ENCODE measurements at regions not wholly inside any gene's neighbourhood (a gene's known extent, or its start where the extent isn't known, plus 50 kb on each side); places are given as distances from the start of the nearest gene placed in this dataset.
"Not testable (repeated sequence)": the region's sequence is repeated elsewhere in the genome, so short reads cannot be mapped to it uniquely, and the experiment has no call there.

DNA sequence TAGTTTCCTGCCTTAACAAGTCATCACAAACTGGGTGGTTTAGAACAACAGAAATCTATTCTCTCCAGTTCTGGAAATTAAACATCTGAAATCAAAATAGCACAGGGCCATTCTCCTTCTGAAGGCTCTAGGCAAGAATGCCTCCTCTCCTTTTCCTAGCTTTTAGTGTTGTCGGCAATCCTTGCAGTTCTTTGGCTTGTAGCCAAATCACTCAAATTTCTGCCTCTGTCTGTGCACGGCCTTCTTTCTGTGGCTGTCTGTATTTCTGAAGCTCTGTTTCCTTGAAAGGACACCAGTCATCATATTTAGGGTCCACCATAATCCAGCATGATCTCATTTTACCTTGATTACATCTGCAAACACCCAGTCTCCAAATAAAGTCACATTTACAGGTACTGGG lies 795.5 kb downstream of the METTL15 start:
- DNase-seq (ENCODE audit: low read depth) = peak; percentile 23

- peak; percentile 48 for DNase-seq (ENCODE audit: low read depth)
These were observed 792.2 kb downstream of the METTL15 start for GRCh38 chr11:28900427-28900826.

GRCh38 chr11:28899706-28900105 lies 791.5 kb downstream of the METTL15 start:
- DNase-seq (ENCODE audit: low read depth) = peak; percentile 29

DNA sequence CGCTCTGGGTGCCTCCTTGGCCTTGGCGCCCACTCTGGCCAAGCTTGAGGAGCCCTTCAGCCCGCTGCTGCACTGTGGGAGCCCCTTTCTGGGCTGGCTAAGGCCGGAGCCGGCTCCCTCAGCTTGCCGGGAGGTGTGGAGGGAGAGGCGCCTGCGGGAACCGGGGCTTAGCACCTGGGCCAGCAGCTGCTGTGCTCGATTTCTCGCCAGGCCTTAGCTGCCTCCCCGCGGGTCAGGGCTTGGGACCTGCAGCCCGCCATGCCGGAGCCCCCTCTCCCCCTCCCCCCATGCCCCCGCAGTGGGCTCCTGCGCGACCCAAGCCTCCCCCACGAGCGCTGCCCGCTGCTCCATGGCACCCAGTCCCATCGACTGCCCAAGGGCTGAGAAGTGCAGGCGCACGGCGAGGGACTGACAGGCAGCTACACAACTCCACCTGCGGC lies 782.4 kb downstream of the METTL15 start:
- DNase-seq (ENCODE audit: low read depth) = not testable (repeated sequence)

DNA sequence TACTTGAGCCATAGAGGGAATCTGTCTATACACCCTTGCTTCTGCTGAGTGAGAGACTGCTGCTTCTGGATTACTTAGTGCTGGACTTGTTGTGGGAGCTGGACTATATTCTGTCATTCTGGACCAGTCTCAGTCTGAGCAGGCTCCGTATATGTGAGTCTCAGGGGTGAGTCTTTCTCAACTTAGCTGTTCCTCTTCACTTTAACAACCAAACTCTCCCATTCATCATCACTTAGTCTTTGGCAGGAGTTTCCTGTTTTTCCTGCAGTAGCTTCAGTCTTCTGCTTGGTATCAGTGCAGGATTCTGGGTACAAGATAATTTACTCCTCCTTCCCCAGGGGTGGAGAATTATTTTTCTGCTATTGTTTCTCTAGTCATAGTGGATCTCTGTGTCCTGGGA lies 779.5 kb downstream of the METTL15 start:
- no peak for DNase-seq (ENCODE audit: low read depth)

GRCh38 chr11:28879869-28880268 lies 771.7 kb downstream of the METTL15 start:
- no peak for DNase-seq (ENCODE audit: low read depth)

DNA sequence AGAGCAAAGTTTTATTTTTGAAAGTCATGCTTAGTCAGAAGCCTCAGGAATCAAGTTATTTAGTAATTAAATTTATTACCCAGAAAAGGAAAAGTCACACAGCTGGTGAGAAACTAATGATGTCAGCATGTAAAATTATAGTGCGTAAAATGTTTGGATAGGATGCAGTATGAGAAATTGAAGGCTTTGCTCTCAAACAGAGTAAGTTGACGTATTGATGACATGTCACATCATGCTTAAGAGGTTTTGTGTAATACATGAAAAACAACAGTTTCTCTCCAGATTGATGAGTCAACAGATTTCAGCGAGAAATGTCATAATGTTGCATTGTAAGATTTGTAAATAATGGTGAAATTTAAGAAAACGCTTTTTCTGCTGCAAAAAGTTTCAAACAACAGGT lies 769.8 kb downstream of the METTL15 start:
- peak; percentile 88 for DNase-seq (ENCODE audit: low read depth)

GRCh38 chr11:28877340-28877739 lies 769.2 kb downstream of the METTL15 start:
- DNase-seq (ENCODE audit: low read depth) = no peak

DNA sequence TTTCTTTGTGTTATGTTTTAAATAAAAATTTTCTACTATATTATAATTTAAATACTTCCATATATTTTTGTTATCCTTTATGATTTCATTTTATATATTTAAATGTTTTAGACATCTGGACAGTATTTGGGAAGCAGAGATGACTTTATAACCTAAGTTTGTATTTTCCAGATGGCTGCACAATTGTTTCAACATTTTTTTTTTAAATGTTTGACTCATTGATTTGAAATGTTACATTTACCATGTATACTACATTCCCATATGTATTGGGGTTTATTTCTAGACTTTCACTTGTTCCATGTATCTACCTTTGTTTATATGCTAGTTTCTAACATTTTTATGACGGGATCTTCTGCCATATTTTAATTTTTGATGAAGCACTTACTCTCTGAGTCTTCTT lies 766.5 kb downstream of the METTL15 start:
- DNase-seq (ENCODE audit: low read depth) = no peak

- DNase-seq (ENCODE audit: low read depth) = no peak
These were observed 762.9 kb downstream of the METTL15 start for GRCh38 chr11:28871090-28871489.

GRCh38 chr11:28863422-28863821 lies 755.2 kb downstream of the METTL15 start:
- peak; percentile 45 for DNase-seq (ENCODE audit: low read depth)

GRCh38 chr11:28860893-28861292 lies 752.7 kb downstream of the METTL15 start:
- DNase-seq (ENCODE audit: low read depth) = peak; percentile 86

GRCh38 chr11:28858076-28858475 lies 749.9 kb downstream of the METTL15 start:
- DNase-seq (ENCODE audit: low read depth) = no peak

DNA sequence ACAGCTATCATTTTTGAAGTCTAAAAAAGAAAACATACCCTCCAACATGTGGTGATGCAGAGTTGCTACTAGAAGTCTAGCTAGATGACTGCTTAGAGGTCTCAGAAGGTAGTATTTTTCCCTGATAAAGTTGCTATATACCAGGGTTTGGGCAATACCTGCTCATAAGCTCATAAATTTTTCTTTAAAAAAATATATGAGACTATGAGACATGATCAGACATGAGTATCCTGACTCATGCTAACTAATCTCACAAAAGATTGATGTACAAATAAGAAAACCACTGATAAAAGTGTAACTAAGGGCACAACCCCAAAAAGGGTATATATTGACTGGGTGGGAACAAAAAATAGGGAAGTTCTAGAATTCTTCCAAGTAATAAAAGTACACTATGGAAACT lies 740.9 kb downstream of the METTL15 start:
- no peak for DNase-seq (ENCODE audit: low read depth)

GRCh38 chr11:28842716-28843115 lies 734.5 kb downstream of the METTL15 start:
- DNase-seq (ENCODE audit: low read depth) = no peak

- DNase-seq (ENCODE audit: low read depth) = no peak
These were observed 730.6 kb downstream of the METTL15 start for GRCh38 chr11:28838741-28839140.

DNA sequence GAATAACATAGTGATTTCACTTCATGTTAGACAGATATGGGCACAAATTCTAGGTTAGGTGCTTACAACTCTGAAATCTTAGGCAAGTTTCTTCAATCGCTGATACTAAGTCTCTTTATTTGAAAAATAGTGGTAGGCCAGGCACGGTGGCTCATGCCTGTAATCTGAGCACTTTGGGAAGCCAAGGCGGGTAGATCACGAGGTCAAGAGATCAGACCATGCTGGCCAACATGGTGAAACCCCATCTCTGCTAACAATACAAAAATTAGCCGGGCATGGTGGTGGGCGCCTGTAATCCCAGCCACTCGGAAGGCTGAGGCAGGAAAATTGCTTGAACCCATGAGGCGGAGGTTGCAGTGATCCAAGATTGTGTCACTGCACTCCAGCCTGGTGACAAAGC lies 729.4 kb downstream of the METTL15 start:
- DNase-seq (ENCODE audit: low read depth) = no peak

DNA sequence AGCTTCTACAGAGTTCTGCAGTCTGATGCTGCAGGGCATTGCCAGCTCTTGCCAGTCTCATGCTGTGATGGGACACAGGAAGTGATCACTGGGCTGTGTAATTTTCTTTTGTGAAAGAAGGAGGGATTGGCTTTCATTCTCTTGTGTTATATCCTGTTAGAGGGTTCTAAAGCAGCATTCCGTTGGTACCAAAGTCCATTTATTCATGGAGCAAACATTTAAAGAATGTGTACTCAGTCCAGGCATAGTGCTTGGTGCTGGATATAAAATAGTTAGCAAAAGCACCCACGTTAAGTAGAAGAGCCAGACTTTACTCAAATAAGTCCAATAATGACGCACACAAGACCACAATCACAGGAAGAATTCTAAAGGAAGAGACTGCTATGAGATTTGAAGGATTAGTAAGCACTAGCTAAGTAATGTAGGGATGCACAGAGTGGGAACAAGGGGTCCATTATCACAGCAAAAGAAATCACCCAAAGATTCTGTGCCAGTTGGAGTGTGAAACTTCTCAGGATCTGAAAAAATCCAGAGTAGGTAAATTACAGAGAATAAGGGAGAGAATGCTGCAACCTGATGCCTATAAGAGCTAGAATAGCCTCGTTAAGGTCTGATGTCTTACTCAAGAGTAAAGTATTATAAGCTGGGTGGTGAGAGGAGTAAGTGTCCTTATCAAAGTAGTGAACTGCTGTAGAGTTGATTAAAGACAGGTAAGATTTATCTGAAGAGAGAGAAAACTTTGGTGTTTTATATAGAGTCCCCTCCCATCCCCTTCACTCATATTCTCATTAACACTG lies 728.3 kb downstream of the METTL15 start:
- peak; percentile 100 for DNase-seq (ENCODE audit: low read depth)

DNA sequence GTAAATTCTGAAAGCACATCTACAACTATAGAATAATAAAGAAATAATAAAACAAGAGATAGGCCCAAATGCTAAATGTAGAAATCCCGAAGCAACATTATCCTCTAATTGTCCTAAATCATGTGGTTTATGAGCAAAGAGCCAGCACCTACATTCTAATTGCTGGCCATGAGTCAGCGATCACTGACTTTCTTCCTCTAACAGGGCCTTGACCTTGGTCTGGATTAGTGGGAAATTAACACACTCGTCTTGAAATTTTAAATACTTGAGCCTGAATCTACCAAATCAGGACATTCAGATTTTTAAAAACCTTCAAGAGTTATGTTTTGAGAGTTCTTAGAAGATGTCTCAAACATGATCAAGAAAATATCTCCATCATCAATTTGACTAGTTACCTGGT lies 727.6 kb downstream of the METTL15 start:
- DNase-seq (ENCODE audit: low read depth) = peak; percentile 90

GRCh38 chr11:28835317-28835716 lies 727.1 kb downstream of the METTL15 start:
- no peak for DNase-seq (ENCODE audit: low read depth)

DNA sequence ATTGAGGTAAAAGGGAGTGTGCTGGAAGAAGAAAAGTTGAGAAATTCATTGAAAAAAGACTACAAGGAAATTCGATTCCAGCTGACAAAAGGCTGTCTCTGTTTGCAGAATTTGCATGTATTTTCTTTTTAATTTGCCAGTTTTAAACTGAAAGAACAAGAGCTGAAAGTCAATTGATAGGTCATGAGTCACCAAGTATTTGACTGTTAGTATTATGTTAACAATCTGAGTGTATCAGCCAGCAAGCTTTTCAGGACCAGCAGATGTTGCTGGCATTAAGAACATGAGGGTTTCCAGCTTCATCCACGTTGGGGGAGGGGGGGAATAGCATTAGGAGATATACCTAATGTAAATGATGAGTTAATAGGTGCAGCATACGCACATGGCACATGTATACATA lies 726.7 kb downstream of the METTL15 start:
- peak; percentile 87 for DNase-seq (ENCODE audit: low read depth)

- peak; percentile 96 for DNase-seq (ENCODE audit: low read depth)
These were observed 725.5 kb downstream of the METTL15 start for GRCh38 chr11:28833670-28834069.

GRCh38 chr11:28833169-28833568 lies 725.0 kb downstream of the METTL15 start:
- DNase-seq (ENCODE audit: low read depth) = no peak

DNA sequence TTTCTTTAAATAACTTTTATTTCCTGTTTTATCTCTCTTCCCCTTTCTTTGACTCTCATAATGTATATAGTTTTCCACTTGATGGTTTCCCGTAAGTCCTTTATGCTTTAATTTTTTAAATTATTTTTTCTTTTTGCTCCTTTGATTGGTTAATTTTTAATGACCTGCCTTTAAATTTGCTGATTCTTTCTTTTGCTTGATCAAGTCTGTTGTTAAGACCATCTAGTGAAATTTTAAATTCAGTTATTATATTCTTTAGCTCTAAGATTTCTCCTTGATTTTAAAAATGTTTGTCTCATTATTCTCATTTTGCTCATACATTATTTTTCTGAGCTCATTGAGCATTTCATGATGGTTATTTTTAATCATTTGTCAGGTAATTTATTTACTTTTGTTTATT lies 718.6 kb downstream of the METTL15 start:
- DNase-seq (ENCODE audit: low read depth) = no peak

All from renal cortical epithelial cell (primary cell).